Type B pancreatic cell (in vitro differentiated cells): ENCODE measurements at regions not wholly inside any gene's neighbourhood (a gene's known extent, or its start where the extent isn't known, plus 50 kb on each side); places are given as distances from the start of the nearest gene placed in this dataset.

ENCODE experiments used
- DNase-seq: peaks from one replicate; pipeline ENCODE4 v3.0.0; 2021; ENCODE audit warnings: mixed read lengths; ENCODE audit not compliant: unreplicated experiment; ENCODE audit errors: extremely low spot score
- H3K27ac Mint-ChIP-seq: 2 replicates; pipeline ENCODE4 v1.8.0; 2021; ENCODE audit warnings: mild to moderate bottlenecking, mixed read lengths
- H3K27me3 Mint-ChIP-seq: 2 replicates; pipeline ENCODE4 v1.8.0; 2021; ENCODE audit warnings: mixed read lengths
- H3K36me3 Mint-ChIP-seq: 2 replicates; pipeline ENCODE4 v1.8.0; 2021; ENCODE audit warnings: mixed read lengths
- H3K4me1 Mint-ChIP-seq: one replicate; pipeline ENCODE4 v1.8.0; 2021; ENCODE audit warnings: mixed read lengths; ENCODE audit not compliant: unreplicated experiment
- H3K4me3 Mint-ChIP-seq: 2 replicates; pipeline ENCODE4 v1.8.0; 2021; ENCODE audit warnings: mild to moderate bottlenecking, mixed read lengths
- H3K9me3 Mint-ChIP-seq: 2 replicates; pipeline ENCODE4 v1.8.0; 2021; ENCODE audit warnings: mixed read lengths
- CTCF ChIP-seq: fragments of 200-600 bp; sonication (generic); conservative IDR thresholded peaks from 2 replicates; pipeline ENCODE4 v1.5.0; 2021; ENCODE audit warnings: antibody characterized with exemption, mild to moderate bottlenecking

DNA sequence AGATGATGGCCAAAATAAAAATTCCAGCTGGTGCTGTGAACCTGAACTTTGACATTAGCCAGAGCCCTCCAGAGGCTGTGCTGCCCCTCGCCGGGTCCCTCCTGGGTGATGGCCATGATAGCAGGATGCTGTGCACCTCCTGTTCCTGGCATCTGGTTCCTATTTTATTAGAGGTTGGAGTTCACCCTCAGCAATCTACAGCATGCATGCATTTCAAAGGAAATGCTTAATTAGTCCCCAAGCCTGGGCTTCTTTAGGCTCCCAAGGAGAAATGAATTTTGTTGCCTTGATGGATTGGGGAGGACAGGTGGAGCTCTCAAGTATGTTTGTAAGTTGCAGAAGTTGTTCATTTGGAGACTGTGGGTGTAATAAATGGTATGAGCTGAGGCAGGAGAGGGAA, 166.9 kb downstream of the GLI2 start:
- Mint-ChIP-seq H3K27me3 (peaks cover 31% of the 10 kb centered on the region), H3K4me1 (peaks cover 72% of the 10 kb centered on the region), H3K4me3 (peak overlapping the region; percentile 11), H3K27ac (peak overlapping the region; percentile 35), H3K9me3 (no peaks in the 10 kb centered on the region), H3K36me3 (peaks cover 5% of the 10 kb centered on the region)
- no peak for DNase-seq
- no peak for TF ChIP-seq CTCF

GRCh38 chr2:120904379-120904778, 168.7 kb downstream of the GLI2 start:
- Mint-ChIP-seq H3K27me3 (peaks cover 29% of the 10 kb centered on the region), H3K36me3 (peaks cover 5% of the 10 kb centered on the region), H3K9me3 (no peaks in the 10 kb centered on the region), H3K4me1 (peaks cover 58% of the 10 kb centered on the region), H3K27ac (no peak overlapping the region), H3K4me3 (peak overlapping the region; percentile 52)
- DNase-seq = no peak
- TF ChIP-seq CTCF = no peak

- Mint-ChIP-seq H3K4me1 (peaks cover 54% of the 10 kb centered on the region), H3K27ac (no peak overlapping the region), H3K36me3 (peaks cover 5% of the 10 kb centered on the region), H3K4me3 (peak overlapping the region; percentile 52), H3K27me3 (peaks cover 28% of the 10 kb centered on the region), H3K9me3 (no peaks in the 10 kb centered on the region)
- TF ChIP-seq CTCF = no peak
- no peak for DNase-seq
Observed at GRCh38 chr2:120904830-120905234, 169.2 kb downstream of the GLI2 start.

DNA sequence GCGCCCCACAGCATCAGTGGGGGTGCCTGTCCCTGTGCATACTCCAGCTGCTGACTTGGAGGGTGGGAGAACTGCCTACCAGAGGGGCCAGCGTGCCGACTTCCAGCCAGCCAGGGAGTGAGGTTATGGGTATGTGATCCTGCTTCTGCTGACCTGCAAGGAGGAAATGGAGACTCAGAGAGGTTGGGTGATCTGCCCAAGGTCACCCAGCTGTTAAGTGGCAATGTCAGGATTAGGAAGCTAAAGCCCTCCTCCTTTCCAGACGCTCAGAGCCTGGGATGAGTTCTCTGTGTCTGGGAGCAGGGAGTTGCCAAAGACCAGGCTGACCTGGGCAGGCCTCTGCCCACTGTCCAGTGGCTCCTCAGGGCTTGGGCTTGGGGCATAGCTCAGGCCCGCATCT, 169.6 kb downstream of the GLI2 start:
- no peak for TF ChIP-seq CTCF
- Mint-ChIP-seq H3K4me3 (peak overlapping the region; percentile 52), H3K27ac (no peak overlapping the region)

GRCh38 chr2:120905824-120906571, 170.3 kb downstream of the GLI2 start:
- no peaks in the 10 kb centered on the region for H3K9me3 Mint-ChIP-seq
- no peak for DNase-seq
- H3K4me1 Mint-ChIP-seq = peaks cover 42% of the 10 kb centered on the region
- no peak overlapping the region for H3K27ac Mint-ChIP-seq
- no peak for TF ChIP-seq CTCF
- no peak overlapping the region for H3K4me3 Mint-ChIP-seq
- peaks cover 5% of the 10 kb centered on the region for H3K36me3 Mint-ChIP-seq
- peaks cover 22% of the 10 kb centered on the region for H3K27me3 Mint-ChIP-seq

More for the DNA sequence above, 169.6 kb downstream of the GLI2 start:
- Mint-ChIP-seq H3K4me1 (peaks cover 49% of the 10 kb centered on the region), H3K9me3 (no peaks in the 10 kb centered on the region), H3K36me3 (peaks cover 5% of the 10 kb centered on the region), H3K27me3 (peaks cover 25% of the 10 kb centered on the region)
- DNase-seq = no peak
